MM.1S (cell line): ENCODE measurements at regions not wholly inside any gene's neighbourhood (a gene's known extent, or its start where the extent isn't known, plus 50 kb on each side); places are given as distances from the start of the nearest gene placed in this dataset.

ENCODE experiments used
- EZH2 ChIP-seq: fragments of 300-600 bp; sonication (generic); optimal IDR thresholded peaks from 2 replicates; pipeline ENCODE3; 2017; ENCODE audit warnings: low read depth, mild to moderate bottlenecking, antibody characterized with exemption, low read length, mixed read lengths
- EZH2phosphoT487 ChIP-seq: fragments of 300-600 bp; sonication (generic); IDR thresholded peaks from 2 replicates; pipeline ENCODE4 v1.6.1; 2018; ENCODE audit warnings: antibody characterized with exemption, low read length
- TF ChIP-seq, protein P1 (sequence below): fragments of 300-600 bp; sonication (generic); IDR thresholded peaks from 2 replicates; pipeline ENCODE4 v1.5.1; 2016; ENCODE audit warnings: antibody characterized with exemption, low read length, mixed read lengths

DNA sequence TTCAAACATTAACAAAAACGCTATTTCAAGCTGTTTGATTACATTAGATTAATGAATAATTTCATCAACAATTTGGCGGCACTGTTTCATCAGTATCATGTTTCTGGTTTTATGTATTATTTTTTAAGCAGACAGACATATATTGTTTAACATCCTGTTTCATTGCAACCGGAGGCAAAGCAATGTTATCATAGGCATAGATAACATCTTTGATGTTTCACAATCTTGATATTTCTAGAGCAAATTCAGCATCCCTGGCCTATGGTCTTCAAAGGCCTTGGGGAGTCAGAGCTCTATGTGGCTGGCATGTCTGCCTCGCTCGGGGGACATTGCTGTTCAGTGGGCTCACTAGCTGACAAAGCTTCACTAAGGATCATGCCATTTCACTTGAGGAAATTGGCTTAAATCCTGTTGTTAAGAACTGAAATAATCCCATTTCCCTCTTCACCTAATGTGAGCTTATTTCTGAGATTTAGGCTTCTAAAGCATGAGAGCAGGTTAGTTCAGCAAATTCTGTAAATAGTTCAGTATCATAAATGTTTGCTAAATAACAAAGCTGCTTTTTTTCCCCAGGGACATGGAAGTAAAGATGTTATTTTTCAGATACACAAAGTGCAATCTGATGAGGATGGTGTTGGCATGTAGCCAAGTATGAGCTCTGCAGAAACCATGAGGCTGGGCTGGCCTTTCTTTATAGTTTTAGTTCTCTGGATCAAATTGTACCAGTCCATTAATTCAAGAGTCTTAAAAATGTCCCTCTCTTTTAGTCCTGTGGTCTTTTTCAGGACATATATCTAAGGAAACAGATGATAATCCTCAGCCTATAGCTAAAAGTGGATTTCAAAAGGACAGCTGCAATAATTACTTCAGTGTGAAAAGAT is 941.4 kb downstream of the PLOD2 start:
- TF ChIP-seq, protein P1, sequence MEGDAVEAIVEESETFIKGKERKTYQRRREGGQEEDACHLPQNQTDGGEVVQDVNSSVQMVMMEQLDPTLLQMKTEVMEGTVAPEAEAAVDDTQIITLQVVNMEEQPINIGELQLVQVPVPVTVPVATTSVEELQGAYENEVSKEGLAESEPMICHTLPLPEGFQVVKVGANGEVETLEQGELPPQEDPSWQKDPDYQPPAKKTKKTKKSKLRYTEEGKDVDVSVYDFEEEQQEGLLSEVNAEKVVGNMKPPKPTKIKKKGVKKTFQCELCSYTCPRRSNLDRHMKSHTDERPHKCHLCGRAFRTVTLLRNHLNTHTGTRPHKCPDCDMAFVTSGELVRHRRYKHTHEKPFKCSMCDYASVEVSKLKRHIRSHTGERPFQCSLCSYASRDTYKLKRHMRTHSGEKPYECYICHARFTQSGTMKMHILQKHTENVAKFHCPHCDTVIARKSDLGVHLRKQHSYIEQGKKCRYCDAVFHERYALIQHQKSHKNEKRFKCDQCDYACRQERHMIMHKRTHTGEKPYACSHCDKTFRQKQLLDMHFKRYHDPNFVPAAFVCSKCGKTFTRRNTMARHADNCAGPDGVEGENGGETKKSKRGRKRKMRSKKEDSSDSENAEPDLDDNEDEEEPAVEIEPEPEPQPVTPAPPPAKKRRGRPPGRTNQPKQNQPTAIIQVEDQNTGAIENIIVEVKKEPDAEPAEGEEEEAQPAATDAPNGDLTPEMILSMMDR, result no peak
- TF ChIP-seq EZH2, result no peak
- no peak for TF ChIP-seq EZH2phosphoT487
